ENCODE measurements at regions not wholly inside any gene's neighbourhood (a gene's known extent, or its start where the extent isn't known, plus 50 kb on each side); places are given as distances from the start of the nearest gene placed in this dataset.

- Histone ChIP-seq H3K4me1 (ENCODE audit: insufficient read depth, low read length, severe bottlenecking) (no peaks in the 10 kb centered on the region), H3K36me3 (ENCODE audit: insufficient read depth, low read length) (no peaks in the 10 kb centered on the region; the same call in 1 of the 2 replicates), H3K9me3 (ENCODE audit: low read length) (no peaks in the 10 kb centered on the region), H3K9ac (ENCODE audit: low read length) (no peak overlapping the region), H4K20me1 (ENCODE audit: insufficient read depth, low read length) (no peaks in the 10 kb centered on the region), H3K27ac (ENCODE audit: low read depth, low read length, poor library complexity, severe bottlenecking) (no peak overlapping the region), H3K9me2 (ENCODE audit: low read depth, low read length) (no peaks in the 10 kb centered on the region), H3F3A (ENCODE audit: insufficient read depth, low read length) (no peaks in the 10 kb centered on the region), H3K79me2 (ENCODE audit: insufficient read depth, low read length) (no peaks in the 10 kb centered on the region), H3K4me3 (ENCODE audit: low read depth, low read length, poor library complexity, severe bottlenecking) (no peak overlapping the region), H2AFZ (ENCODE audit: low read length) (no peak overlapping the region), H3K4me2 (ENCODE audit: low read length) (no peak overlapping the region), H3K27me3 (ENCODE audit: insufficient read depth, low read length) (no peaks in the 10 kb centered on the region)
- TF ChIP-seq EZH2 (IDR thresholded peaks at IDR 0.05; ENCODE audit: borderline replicate concordance, low read length) (no peak), CTCF (IDR thresholded peaks at IDR 0.05; ENCODE audit: low read length) (no peak)
Observed at GRCh38 chr13:40235160-40235796, 431.2 kb downstream of the FOXO1 start.

- no peak overlapping the region for H2AFZ ChIP-seq (ENCODE audit: low read length)
- TF ChIP-seq CTCF (IDR thresholded peaks at IDR 0.05; ENCODE audit: low read length) (no peak), EZH2 (IDR thresholded peaks at IDR 0.05; ENCODE audit: borderline replicate concordance, low read length) (no peak)
- H3K9ac ChIP-seq (ENCODE audit: low read length), result no peak overlapping the region
- H3K36me3 ChIP-seq (ENCODE audit: insufficient read depth, low read length), result no peaks in the 10 kb centered on the region; the same call in 1 of the 2 replicates
- no peak overlapping the region for H3K4me3 ChIP-seq (ENCODE audit: low read depth, low read length, poor library complexity, severe bottlenecking)
- H3F3A ChIP-seq (ENCODE audit: insufficient read depth, low read length), result no peaks in the 10 kb centered on the region
- H3K9me2 ChIP-seq (ENCODE audit: low read depth, low read length), result no peaks in the 10 kb centered on the region
- H3K79me2 ChIP-seq (ENCODE audit: insufficient read depth, low read length), result no peaks in the 10 kb centered on the region
- H3K27me3 ChIP-seq (ENCODE audit: insufficient read depth, low read length), result no peaks in the 10 kb centered on the region
- no peak overlapping the region for H3K27ac ChIP-seq (ENCODE audit: low read depth, low read length, poor library complexity, severe bottlenecking)
- H4K20me1 ChIP-seq (ENCODE audit: insufficient read depth, low read length), result no peaks in the 10 kb centered on the region
- H3K4me2 ChIP-seq (ENCODE audit: low read length), result no peak overlapping the region
- no peaks in the 10 kb centered on the region for H3K9me3 ChIP-seq (ENCODE audit: low read length)
- H3K4me1 ChIP-seq (ENCODE audit: insufficient read depth, low read length, severe bottlenecking), result no peaks in the 10 kb centered on the region
Observed at GRCh38 chr13:40236566-40237168, 429.8 kb downstream of the FOXO1 start.

- no peaks in the 10 kb centered on the region for H4K20me1 ChIP-seq (ENCODE audit: insufficient read depth, low read length)
Observed at GRCh38 chr13:40238761-40239160, 427.7 kb downstream of the FOXO1 start.

More at GRCh38 chr13:40238761-40239160, 427.7 kb downstream of the FOXO1 start:
- Histone ChIP-seq H3K9me2 (ENCODE audit: low read depth, low read length) (no peaks in the 10 kb centered on the region), H3K79me2 (ENCODE audit: insufficient read depth, low read length) (no peaks in the 10 kb centered on the region), H3K4me2 (ENCODE audit: low read length) (no peak overlapping the region), H2AFZ (ENCODE audit: low read length) (no peak overlapping the region), H3F3A (ENCODE audit: insufficient read depth, low read length) (no peaks in the 10 kb centered on the region), H3K27ac (ENCODE audit: low read depth, low read length, poor library complexity, severe bottlenecking) (no peak overlapping the region), H3K27me3 (ENCODE audit: insufficient read depth, low read length) (no peaks in the 10 kb centered on the region), H3K9ac (ENCODE audit: low read length) (no peak overlapping the region), H3K4me1 (ENCODE audit: insufficient read depth, low read length, severe bottlenecking) (no peaks in the 10 kb centered on the region), H3K4me3 (ENCODE audit: low read depth, low read length, poor library complexity, severe bottlenecking) (no peak overlapping the region), H3K9me3 (ENCODE audit: low read length) (no peaks in the 10 kb centered on the region), H3K36me3 (ENCODE audit: insufficient read depth, low read length) (no peaks in the 10 kb centered on the region; the same call in 1 of the 2 replicates)
- TF ChIP-seq EZH2 (IDR thresholded peaks at IDR 0.05; ENCODE audit: borderline replicate concordance, low read length) (no peak), CTCF (IDR thresholded peaks at IDR 0.05; ENCODE audit: low read length) (no peak)
